ENCODE measurements at regions not wholly inside any gene's neighbourhood (a gene's known extent, or its start where the extent isn't known, plus 50 kb on each side); places are given as distances from the start of the nearest gene placed in this dataset.

DNA sequence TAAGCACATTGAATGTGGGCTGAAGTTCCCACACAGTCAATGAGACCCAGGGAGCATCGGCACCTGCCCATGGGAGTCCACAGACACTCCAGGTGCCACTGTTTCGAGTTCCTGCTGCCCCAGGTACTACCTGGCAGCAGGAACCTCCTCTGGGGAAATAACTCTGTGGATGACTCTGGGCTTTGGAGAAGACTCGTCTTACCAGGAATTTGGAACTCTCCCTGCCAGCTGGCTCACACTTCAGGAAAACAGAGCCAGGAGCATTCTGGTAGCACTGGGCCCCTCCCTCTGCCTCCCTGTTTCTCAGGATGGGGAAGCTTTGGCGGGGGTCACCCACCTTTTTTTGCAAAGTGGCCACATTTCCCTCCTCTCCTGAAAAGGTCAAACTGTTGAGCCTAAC, 69.5 kb upstream of the MC3R start:
- no peak overlapping the region for H3K27ac ChIP-seq (ENCODE audit: low read length)
- no peak overlapping the region for H3K4me3 ChIP-seq (ENCODE audit: low read length)
- no peak overlapping the region for H2AFZ ChIP-seq (ENCODE audit: low read depth, low read length)
- no peaks in the 10 kb centered on the region for H3K27me3 ChIP-seq (ENCODE audit: insufficient read depth, low read depth, low read length)
- TF ChIP-seq EP300 (conservative IDR thresholded peaks at IDR 0.05; ENCODE audit: poor library complexity, severe bottlenecking): no peak
- TF ChIP-seq TAF1 (IDR thresholded peaks at IDR 0.05; ENCODE audit: low read depth): no peak
- TF ChIP-seq SMC3 (conservative IDR thresholded peaks at IDR 0.05; ENCODE audit: poor library complexity): no peak
- H3K9me3 ChIP-seq (ENCODE audit: low read length): no peaks in the 10 kb centered on the region
- H3K36me3 ChIP-seq (ENCODE audit: insufficient read depth, low read length): no peaks in the 10 kb centered on the region
- no peak overlapping the region for H3K9ac ChIP-seq (ENCODE audit: low read length)
- no peaks in the 10 kb centered on the region for H4K20me1 ChIP-seq (ENCODE audit: insufficient read depth)
- no peaks in the 10 kb centered on the region for H3F3A ChIP-seq (ENCODE audit: insufficient read depth, low read length, poor library complexity, severe bottlenecking)
- H3K4me2 ChIP-seq (ENCODE audit: low read length): no peak overlapping the region
- H3K9me2 ChIP-seq (ENCODE audit: insufficient read depth, low read length): no peaks in the 10 kb centered on the region
- no peaks in the 10 kb centered on the region for H3K79me2 ChIP-seq (replicated peaks; ENCODE audit: insufficient read depth, low read length)

DNA sequence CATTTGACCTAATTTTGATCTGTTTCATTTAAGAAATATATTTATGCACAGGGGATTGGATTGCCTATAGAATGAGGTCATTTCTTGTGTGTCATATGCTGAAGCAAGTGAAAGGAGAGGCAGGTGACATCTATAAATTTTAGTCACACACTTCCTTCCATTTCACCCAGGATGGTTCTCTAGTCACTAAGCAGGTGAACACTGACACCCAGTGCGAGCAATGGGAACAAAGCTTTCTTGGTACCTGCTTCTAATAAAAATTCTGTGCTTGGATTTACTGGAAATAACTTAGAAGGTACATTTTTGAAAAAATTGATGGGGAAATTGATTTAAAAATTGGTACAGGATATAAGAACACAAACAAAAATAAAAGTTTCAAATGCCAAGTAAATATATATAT, 66.9 kb upstream of the MC3R start:
- no peak overlapping the region for H3K4me3 ChIP-seq (ENCODE audit: low read length)
- no peak overlapping the region for H3K9ac ChIP-seq (ENCODE audit: low read length)
- H3K27me3 ChIP-seq (ENCODE audit: insufficient read depth, low read depth, low read length): no peaks in the 10 kb centered on the region
- no peaks in the 10 kb centered on the region for H3F3A ChIP-seq (ENCODE audit: insufficient read depth, low read length, poor library complexity, severe bottlenecking)
- no peak overlapping the region for H3K4me2 ChIP-seq (ENCODE audit: low read length)
- no peaks in the 10 kb centered on the region for H3K79me2 ChIP-seq (replicated peaks; ENCODE audit: insufficient read depth, low read length)
- no peak overlapping the region for H2AFZ ChIP-seq (ENCODE audit: low read depth, low read length)
- no peak overlapping the region for H3K27ac ChIP-seq (ENCODE audit: low read length)
- H3K9me2 ChIP-seq (ENCODE audit: insufficient read depth, low read length): no peaks in the 10 kb centered on the region
- TF ChIP-seq, protein P1, sequence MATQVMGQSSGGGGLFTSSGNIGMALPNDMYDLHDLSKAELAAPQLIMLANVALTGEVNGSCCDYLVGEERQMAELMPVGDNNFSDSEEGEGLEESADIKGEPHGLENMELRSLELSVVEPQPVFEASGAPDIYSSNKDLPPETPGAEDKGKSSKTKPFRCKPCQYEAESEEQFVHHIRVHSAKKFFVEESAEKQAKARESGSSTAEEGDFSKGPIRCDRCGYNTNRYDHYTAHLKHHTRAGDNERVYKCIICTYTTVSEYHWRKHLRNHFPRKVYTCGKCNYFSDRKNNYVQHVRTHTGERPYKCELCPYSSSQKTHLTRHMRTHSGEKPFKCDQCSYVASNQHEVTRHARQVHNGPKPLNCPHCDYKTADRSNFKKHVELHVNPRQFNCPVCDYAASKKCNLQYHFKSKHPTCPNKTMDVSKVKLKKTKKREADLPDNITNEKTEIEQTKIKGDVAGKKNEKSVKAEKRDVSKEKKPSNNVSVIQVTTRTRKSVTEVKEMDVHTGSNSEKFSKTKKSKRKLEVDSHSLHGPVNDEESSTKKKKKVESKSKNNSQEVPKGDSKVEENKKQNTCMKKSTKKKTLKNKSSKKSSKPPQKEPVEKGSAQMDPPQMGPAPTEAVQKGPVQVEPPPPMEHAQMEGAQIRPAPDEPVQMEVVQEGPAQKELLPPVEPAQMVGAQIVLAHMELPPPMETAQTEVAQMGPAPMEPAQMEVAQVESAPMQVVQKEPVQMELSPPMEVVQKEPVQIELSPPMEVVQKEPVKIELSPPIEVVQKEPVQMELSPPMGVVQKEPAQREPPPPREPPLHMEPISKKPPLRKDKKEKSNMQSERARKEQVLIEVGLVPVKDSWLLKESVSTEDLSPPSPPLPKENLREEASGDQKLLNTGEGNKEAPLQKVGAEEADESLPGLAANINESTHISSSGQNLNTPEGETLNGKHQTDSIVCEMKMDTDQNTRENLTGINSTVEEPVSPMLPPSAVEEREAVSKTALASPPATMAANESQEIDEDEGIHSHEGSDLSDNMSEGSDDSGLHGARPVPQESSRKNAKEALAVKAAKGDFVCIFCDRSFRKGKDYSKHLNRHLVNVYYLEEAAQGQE (IDR thresholded peaks at IDR 0.05; ENCODE audit: borderline replicate concordance): no peak
- TF ChIP-seq RAD21 (conservative IDR thresholded peaks at IDR 0.05) (peak; percentile 91), CTCF (IDR thresholded peaks at IDR 0.05; ENCODE audit: poor library complexity, severe bottlenecking) (peak; percentile 85), SMC3 (conservative IDR thresholded peaks at IDR 0.05; ENCODE audit: poor library complexity) (peak; percentile 92)
- no peaks in the 10 kb centered on the region for H3K9me3 ChIP-seq (ENCODE audit: low read length)
- H3K36me3 ChIP-seq (ENCODE audit: insufficient read depth, low read length): no peaks in the 10 kb centered on the region
- no peaks in the 10 kb centered on the region for H4K20me1 ChIP-seq (ENCODE audit: insufficient read depth)

DNA sequence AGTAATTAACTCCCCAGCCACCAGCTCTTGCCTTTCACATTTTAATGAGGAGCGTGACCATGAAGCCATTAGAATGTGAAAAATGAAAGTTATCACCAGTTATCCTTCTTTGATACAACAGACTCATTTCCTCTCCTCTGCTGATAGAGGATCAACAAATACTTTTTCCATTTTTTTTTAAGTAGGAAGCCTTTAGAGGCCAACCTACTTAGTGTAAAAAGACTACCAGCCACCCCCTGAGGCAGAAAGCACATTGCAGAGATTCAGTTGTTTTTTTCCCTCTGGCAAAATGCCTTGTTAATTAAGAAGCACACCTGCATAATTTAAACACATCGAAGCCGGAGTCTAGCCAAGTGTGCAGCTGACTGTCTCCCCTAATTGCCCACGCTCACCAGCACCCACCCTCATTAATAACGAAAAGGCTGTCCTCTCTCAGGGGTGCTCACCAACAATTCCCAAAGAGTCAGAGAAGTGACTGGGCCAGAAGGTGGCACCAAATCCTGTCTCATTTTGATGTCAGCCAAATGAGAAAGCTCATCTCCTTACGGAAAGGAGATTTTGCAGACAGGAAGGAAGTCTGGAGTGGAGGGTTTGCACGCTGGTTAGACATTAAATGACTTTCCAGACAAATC, 60.9 kb upstream of the MC3R start:
- H3K79me2 ChIP-seq (replicated peaks; ENCODE audit: insufficient read depth, low read length): no peaks in the 10 kb centered on the region
- no peak overlapping the region for H3K4me2 ChIP-seq (ENCODE audit: low read length)
- H3K36me3 ChIP-seq (ENCODE audit: insufficient read depth, low read length): no peaks in the 10 kb centered on the region
- H3K9ac ChIP-seq (ENCODE audit: low read length): no peak overlapping the region
- no peaks in the 10 kb centered on the region for H3K9me2 ChIP-seq (ENCODE audit: insufficient read depth, low read length)
- H3F3A ChIP-seq (ENCODE audit: insufficient read depth, low read length, poor library complexity, severe bottlenecking): no peaks in the 10 kb centered on the region
- no peaks in the 10 kb centered on the region for H3K27me3 ChIP-seq (ENCODE audit: insufficient read depth, low read depth, low read length)
- H3K27ac ChIP-seq (ENCODE audit: low read length): no peak overlapping the region
- H4K20me1 ChIP-seq (ENCODE audit: insufficient read depth): no peaks in the 10 kb centered on the region
- no peaks in the 10 kb centered on the region for H3K9me3 ChIP-seq (ENCODE audit: low read length)
- H3K4me3 ChIP-seq (ENCODE audit: low read length): no peak overlapping the region
- no peak overlapping the region for H2AFZ ChIP-seq (ENCODE audit: low read depth, low read length)
- TF ChIP-seq EP300 (conservative IDR thresholded peaks at IDR 0.05; ENCODE audit: poor library complexity, severe bottlenecking) (no peak), RAD21 (conservative IDR thresholded peaks at IDR 0.05) (peak; percentile 65), CTCF (IDR thresholded peaks at IDR 0.05; ENCODE audit: poor library complexity, severe bottlenecking) (peak; percentile 62), SMC3 (conservative IDR thresholded peaks at IDR 0.05; ENCODE audit: poor library complexity) (peak; percentile 54)
